ENCODE measurements at regions not wholly inside any gene's neighbourhood (a gene's known extent, or its start where the extent isn't known, plus 50 kb on each side); places are given as distances from the start of the nearest gene placed in this dataset.

GRCh38 chr18:41517142-41517541, 437.9 kb upstream of the PIK3C3 start:
- Histone ChIP-seq H3K27me3 (ENCODE audit: control insufficient read depth, insufficient read depth, low read length) (no peaks in the 10 kb centered on the region), H3K36me3 (ENCODE audit: control insufficient read depth, insufficient read depth, low read length) (no peaks in the 10 kb centered on the region), H3K4me3 (ENCODE audit: low read depth, low read length) (no peak overlapping the region)
- no peak for DNase-seq (ENCODE audit: low read depth)
- TF ChIP-seq CTCF (IDR thresholded peaks at IDR 0.05; ENCODE audit: insufficient read depth, low read length, poor library complexity, severe bottlenecking), result no peak

- Histone ChIP-seq H3K27me3 (ENCODE audit: control insufficient read depth, insufficient read depth, low read length) (no peaks in the 10 kb centered on the region), H3K4me3 (ENCODE audit: low read depth, low read length) (no peak overlapping the region), H3K36me3 (ENCODE audit: control insufficient read depth, insufficient read depth, low read length) (no peaks in the 10 kb centered on the region)
- DNase-seq (ENCODE audit: low read depth), result no peak
- no peak for TF ChIP-seq CTCF (IDR thresholded peaks at IDR 0.05; ENCODE audit: insufficient read depth, low read length, poor library complexity, severe bottlenecking)
These were observed 441.6 kb upstream of the PIK3C3 start for GRCh38 chr18:41513438-41513837.

GRCh38 chr18:41504316-41504715, 450.7 kb upstream of the PIK3C3 start:
- no peak for DNase-seq (ENCODE audit: low read depth)
- no peak for TF ChIP-seq CTCF (IDR thresholded peaks at IDR 0.05; ENCODE audit: insufficient read depth, low read length, poor library complexity, severe bottlenecking)

GRCh38 chr18:41501848-41502247, 453.2 kb upstream of the PIK3C3 start:
- no peak overlapping the region for H3K4me3 ChIP-seq (ENCODE audit: low read depth, low read length)
- TF ChIP-seq CTCF (IDR thresholded peaks at IDR 0.05; ENCODE audit: insufficient read depth, low read length, poor library complexity, severe bottlenecking), result no peak
- no peaks in the 10 kb centered on the region for H3K27me3 ChIP-seq (ENCODE audit: control insufficient read depth, insufficient read depth, low read length)
- no peak for DNase-seq (ENCODE audit: low read depth)
- H3K36me3 ChIP-seq (ENCODE audit: control insufficient read depth, insufficient read depth, low read length), result no peaks in the 10 kb centered on the region

More at GRCh38 chr18:41504316-41504715, 450.7 kb upstream of the PIK3C3 start:
- no peak overlapping the region for H3K4me3 ChIP-seq (ENCODE audit: low read depth, low read length)
- no peaks in the 10 kb centered on the region for H3K27me3 ChIP-seq (ENCODE audit: control insufficient read depth, insufficient read depth, low read length)
- H3K36me3 ChIP-seq (ENCODE audit: control insufficient read depth, insufficient read depth, low read length), result no peaks in the 10 kb centered on the region

- Histone ChIP-seq H3K4me3 (ENCODE audit: low read depth, low read length) (no peak overlapping the region), H3K36me3 (ENCODE audit: control insufficient read depth, insufficient read depth, low read length) (no peaks in the 10 kb centered on the region), H3K27me3 (ENCODE audit: control insufficient read depth, insufficient read depth, low read length) (no peaks in the 10 kb centered on the region)
- no peak for TF ChIP-seq CTCF (IDR thresholded peaks at IDR 0.05; ENCODE audit: insufficient read depth, low read length, poor library complexity, severe bottlenecking)
- no peak for DNase-seq (ENCODE audit: low read depth)
These were observed 455.7 kb upstream of the PIK3C3 start for GRCh38 chr18:41499345-41499744.

GRCh38 chr18:41490861-41491260, 464.2 kb upstream of the PIK3C3 start:
- H3K4me3 ChIP-seq (ENCODE audit: low read depth, low read length), result no peak overlapping the region

More at GRCh38 chr18:41490861-41491260, 464.2 kb upstream of the PIK3C3 start:
- DNase-seq (ENCODE audit: low read depth), result no peak
- TF ChIP-seq CTCF (IDR thresholded peaks at IDR 0.05; ENCODE audit: insufficient read depth, low read length, poor library complexity, severe bottlenecking), result no peak
- no peaks in the 10 kb centered on the region for H3K36me3 ChIP-seq (ENCODE audit: control insufficient read depth, insufficient read depth, low read length)
- no peaks in the 10 kb centered on the region for H3K27me3 ChIP-seq (ENCODE audit: control insufficient read depth, insufficient read depth, low read length)

Data from kidney epithelial cell (primary cell).